Activated CD4-positive, alpha-beta memory T cell treated with anti-CD3 and anti-CD28 coated beads for 36 hours (primary cell): ENCODE measurements at regions not wholly inside any gene's neighbourhood (a gene's known extent, or its start where the extent isn't known, plus 50 kb on each side); places are given as distances from the start of the nearest gene placed in this dataset.
"Not testable (repeated sequence)": the region's sequence is repeated elsewhere in the genome, so short reads cannot be mapped to it uniquely, and the experiment has no call there.

ENCODE experiments used
- CTCF ChIA-PET: fragments of 350-600 bp; sonication (Branson Sonifier 250); formaldehyde crosslinking; loops from one replicate; lab custom pipeline; 2021; ENCODE audit warnings: antibody characterized with exemption, inconsistent platforms; lab: Charles Lee
- POLR2A ChIA-PET: fragments of 350-600 bp; sonication (Branson Sonifier 250); formaldehyde crosslinking; loops from one replicate; lab custom pipeline; 2021; ENCODE audit warnings: antibody characterized with exemption; lab: Charles Lee
- DNase-seq: peaks from one replicate; pipeline ENCODE4 v3.0.0-alpha.2; 2020
- H3K27ac Mint-ChIP-seq: one replicate; pipeline ENCODE4 v1.8.0; 2021; ENCODE audit warnings: mixed read lengths
- H3K27me3 Mint-ChIP-seq: one replicate; pipeline ENCODE4 v1.8.0; 2021; ENCODE audit warnings: mixed read lengths
- H3K36me3 Mint-ChIP-seq: one replicate; pipeline ENCODE4 v1.8.0; 2021; ENCODE audit warnings: mixed read lengths
- H3K4me1 Mint-ChIP-seq: one replicate; pipeline ENCODE4 v1.8.0; 2021; ENCODE audit warnings: low read depth, mixed read lengths
- H3K4me3 Mint-ChIP-seq: one replicate; pipeline ENCODE4 v1.8.0; 2021; ENCODE audit warnings: mild to moderate bottlenecking, mixed read lengths
- H3K9me3 Mint-ChIP-seq: one replicate; pipeline ENCODE4 v1.8.0; 2021; ENCODE audit warnings: mixed read lengths
- intact Hi-C: fragments of 100-400 bp; cut with micrococcal nuclease; formaldehyde crosslinking; loops from one replicate; pipeline ENCODE4 v1.15.1; 2023

- no peaks in the 10 kb centered on the region for H3K36me3 Mint-ChIP-seq
- intact Hi-C loops: no loop called here
- DNase-seq: no peak
- no peaks in the 10 kb centered on the region for H3K27me3 Mint-ChIP-seq
- ChIA-PET POLR2A (no interaction called here), CTCF (interaction anchor here (0.8 kb wide), 1 partner anchor 11 kb away, joined by 3 read pairs; no protein-coding TSS in a partner anchor)
- H3K9me3 Mint-ChIP-seq: peaks cover 5% of the 10 kb centered on the region
- no peak overlapping the region for H3K4me3 Mint-ChIP-seq
- H3K4me1 Mint-ChIP-seq: no peaks in the 10 kb centered on the region
- H3K27ac Mint-ChIP-seq: no peak overlapping the region
Observed at GRCh38 chr19:28313633-28314032, 899.3 kb downstream of the UQCRFS1 start.

GRCh38 chr19:28312269-28312668, 900.7 kb downstream of the UQCRFS1 start:
- Mint-ChIP-seq H3K27me3 (no peaks in the 10 kb centered on the region), H3K9me3 (peaks cover 5% of the 10 kb centered on the region), H3K4me3 (no peak overlapping the region), H3K4me1 (no peaks in the 10 kb centered on the region), H3K27ac (no peak overlapping the region), H3K36me3 (no peaks in the 10 kb centered on the region)
- ChIA-PET POLR2A (no interaction called here), CTCF (no interaction called here)
- no peak for DNase-seq
- intact Hi-C loops: no loop called here

- intact Hi-C loops, H3K9me3 Mint-ChIP-seq, H3K4me1 Mint-ChIP-seq, DNase-seq, H3K27me3 Mint-ChIP-seq, H3K4me3 Mint-ChIP-seq, POLR2A ChIA-PET, CTCF ChIA-PET, H3K27ac Mint-ChIP-seq, H3K36me3 Mint-ChIP-seq: not testable (repeated sequence)
Observed at GRCh38 chr19:28310829-28311228, 902.1 kb downstream of the UQCRFS1 start.

- H3K4me1 Mint-ChIP-seq: no peaks in the 10 kb centered on the region
- H3K4me3 Mint-ChIP-seq: no peak overlapping the region
- H3K27me3 Mint-ChIP-seq: no peaks in the 10 kb centered on the region
- ChIA-PET CTCF (interaction anchor here (1.5 kb wide), 1 partner anchor 17 kb away, joined by 3 read pairs; no protein-coding TSS in a partner anchor), POLR2A (no interaction called here)
- no peak overlapping the region for H3K27ac Mint-ChIP-seq
- peaks cover 4% of the 10 kb centered on the region for H3K9me3 Mint-ChIP-seq
- DNase-seq: no peak
- intact Hi-C loops: no loop called here
- H3K36me3 Mint-ChIP-seq: no peaks in the 10 kb centered on the region
Observed at GRCh38 chr19:28309070-28309469, 903.9 kb downstream of the UQCRFS1 start.

- intact Hi-C loops: no loop called here
Observed at GRCh38 chr19:28307963-28308362, 905.0 kb downstream of the UQCRFS1 start.

GRCh38 chr19:28307487-28307886, 905.5 kb downstream of the UQCRFS1 start:
- intact Hi-C loops: no loop called here
- no peak for DNase-seq
- Mint-ChIP-seq H3K4me1 (no peaks in the 10 kb centered on the region), H3K4me3 (no peak overlapping the region), H3K27ac (no peak overlapping the region), H3K36me3 (no peaks in the 10 kb centered on the region), H3K27me3 (no peaks in the 10 kb centered on the region), H3K9me3 (peaks cover 3% of the 10 kb centered on the region)
- CTCF ChIA-PET: interaction anchor here (1.5 kb wide), 1 partner anchor 18 kb away, joined by 3 read pairs; no protein-coding TSS in a partner anchor
- POLR2A ChIA-PET: no interaction called here

More at GRCh38 chr19:28307963-28308362, 905.0 kb downstream of the UQCRFS1 start:
- Mint-ChIP-seq H3K4me1 (no peaks in the 10 kb centered on the region), H3K36me3 (no peaks in the 10 kb centered on the region), H3K4me3 (no peak overlapping the region), H3K27ac (no peak overlapping the region), H3K9me3 (peaks cover 3% of the 10 kb centered on the region), H3K27me3 (no peaks in the 10 kb centered on the region)
- no peak for DNase-seq
- POLR2A ChIA-PET: no interaction called here
- CTCF ChIA-PET: interaction anchor here (1.5 kb wide), 1 partner anchor 18 kb away, joined by 3 read pairs; no protein-coding TSS in a partner anchor

- CTCF ChIA-PET: no interaction called here
- H3K27me3 Mint-ChIP-seq: no peaks in the 10 kb centered on the region
- H3K9me3 Mint-ChIP-seq: peaks cover 3% of the 10 kb centered on the region
- no peaks in the 10 kb centered on the region for H3K36me3 Mint-ChIP-seq
- DNase-seq: no peak
- no peaks in the 10 kb centered on the region for H3K4me1 Mint-ChIP-seq
- POLR2A ChIA-PET: interaction anchor here (0.6 kb wide), 1 partner anchor 1342 kb away, joined by 4 read pairs; no protein-coding TSS in a partner anchor
- H3K4me3 Mint-ChIP-seq: no peak overlapping the region
- H3K27ac Mint-ChIP-seq: no peak overlapping the region
- intact Hi-C loops: no loop called here
Observed at GRCh38 chr19:28305513-28305912, 907.4 kb downstream of the UQCRFS1 start.

- no peak for DNase-seq
- no peak overlapping the region for H3K4me3 Mint-ChIP-seq
- no peaks in the 10 kb centered on the region for H3K36me3 Mint-ChIP-seq
- CTCF ChIA-PET: no interaction called here
- POLR2A ChIA-PET: no interaction called here
- H3K4me1 Mint-ChIP-seq: no peaks in the 10 kb centered on the region
- peaks cover 3% of the 10 kb centered on the region for H3K9me3 Mint-ChIP-seq
- no peak overlapping the region for H3K27ac Mint-ChIP-seq
- H3K27me3 Mint-ChIP-seq: no peaks in the 10 kb centered on the region
- intact Hi-C loops: no loop called here
Observed at GRCh38 chr19:28303502-28303901, 909.4 kb downstream of the UQCRFS1 start.

GRCh38 chr19:28301961-28302360, 911.0 kb downstream of the UQCRFS1 start:
- intact Hi-C loops: no loop called here
- peaks cover 4% of the 10 kb centered on the region for H3K9me3 Mint-ChIP-seq
- POLR2A ChIA-PET: no interaction called here
- no peak for DNase-seq
- H3K4me3 Mint-ChIP-seq: no peak overlapping the region
- no peaks in the 10 kb centered on the region for H3K36me3 Mint-ChIP-seq
- H3K4me1 Mint-ChIP-seq: no peaks in the 10 kb centered on the region
- H3K27ac Mint-ChIP-seq: no peak overlapping the region
- no peaks in the 10 kb centered on the region for H3K27me3 Mint-ChIP-seq
- CTCF ChIA-PET: no interaction called here

GRCh38 chr19:28301463-28301862, 911.5 kb downstream of the UQCRFS1 start:
- ChIA-PET CTCF (no interaction called here), POLR2A (no interaction called here)
- Mint-ChIP-seq H3K27ac (no peak overlapping the region), H3K36me3 (no peaks in the 10 kb centered on the region), H3K9me3 (peaks cover 8% of the 10 kb centered on the region), H3K4me3 (no peak overlapping the region), H3K4me1 (no peaks in the 10 kb centered on the region), H3K27me3 (no peaks in the 10 kb centered on the region)
- intact Hi-C loops: no loop called here
- DNase-seq: no peak

- peaks cover 10% of the 10 kb centered on the region for H3K9me3 Mint-ChIP-seq
- intact Hi-C loops: no loop called here
- H3K27ac Mint-ChIP-seq: no peak overlapping the region
- no peaks in the 10 kb centered on the region for H3K27me3 Mint-ChIP-seq
- no peaks in the 10 kb centered on the region for H3K36me3 Mint-ChIP-seq
- no peak overlapping the region for H3K4me3 Mint-ChIP-seq
- no peak for DNase-seq
- CTCF ChIA-PET: no interaction called here
- no peaks in the 10 kb centered on the region for H3K4me1 Mint-ChIP-seq
- POLR2A ChIA-PET: no interaction called here
Observed at GRCh38 chr19:28299649-28300048, 913.3 kb downstream of the UQCRFS1 start.

- no peaks in the 10 kb centered on the region for H3K27me3 Mint-ChIP-seq
- ChIA-PET POLR2A (no interaction called here), CTCF (no interaction called here)
- peaks cover 10% of the 10 kb centered on the region for H3K9me3 Mint-ChIP-seq
- no peak overlapping the region for H3K27ac Mint-ChIP-seq
- DNase-seq: no peak
- no peak overlapping the region for H3K4me3 Mint-ChIP-seq
- intact Hi-C loops: no loop called here
- no peaks in the 10 kb centered on the region for H3K36me3 Mint-ChIP-seq
- H3K4me1 Mint-ChIP-seq: no peaks in the 10 kb centered on the region
Observed at GRCh38 chr19:28297586-28298157, 915.3 kb downstream of the UQCRFS1 start.

GRCh38 chr19:28297036-28297435, 915.9 kb downstream of the UQCRFS1 start:
- DNase-seq: no peak
- POLR2A ChIA-PET: no interaction called here

More at GRCh38 chr19:28297036-28297435, 915.9 kb downstream of the UQCRFS1 start:
- Mint-ChIP-seq H3K9me3 (peaks cover 10% of the 10 kb centered on the region), H3K27me3 (no peaks in the 10 kb centered on the region), H3K4me1 (no peaks in the 10 kb centered on the region), H3K36me3 (no peaks in the 10 kb centered on the region), H3K4me3 (no peak overlapping the region), H3K27ac (no peak overlapping the region)
- CTCF ChIA-PET: no interaction called here
- intact Hi-C loops: no loop called here
